Stimulated activated effector memory CD8-positive, alpha-beta T cell treated with anti-CD3 and anti-CD28 coated beads, Interleukin-12 subunit alpha, Interleukin-12 subunit beta, amount 100 ng/mL, for 72 hours (primary cell): ENCODE measurements at regions not wholly inside any gene's neighbourhood (a gene's known extent, or its start where the extent isn't known, plus 50 kb on each side); places are given as distances from the start of the nearest gene placed in this dataset.

Source experiments
- ATAC-seq: fragments of 150-1000 bp; cut with Tn5 transposase; 2 replicates; pipeline ENCODE4 v1.10.0; 2021
- DNase-seq, 2 donors: peaks; one replicate each; pipeline ENCODE4 v3.0.0; 2021 to 2022; ENCODE audit warnings: low spot score in 2 of 2
- H3K27ac Mint-ChIP-seq: one replicate; pipeline ENCODE4 v1.8.0; 2022; ENCODE audit warnings: mild to moderate bottlenecking, mixed read lengths
- H3K36me3 Mint-ChIP-seq: one replicate; pipeline ENCODE4 v1.8.0; 2022; ENCODE audit warnings: mild to moderate bottlenecking, mixed read lengths
- H3K4me1 Mint-ChIP-seq: one replicate; pipeline ENCODE4 v1.8.0; 2022; ENCODE audit warnings: mixed read lengths
- H3K4me3 Mint-ChIP-seq: one replicate; pipeline ENCODE4 v1.8.0; 2022; ENCODE audit warnings: mild to moderate bottlenecking, mixed read lengths
- H3K9me3 Mint-ChIP-seq: one replicate; pipeline ENCODE4 v1.8.0; 2022; ENCODE audit warnings: mixed read lengths

- Mint-ChIP-seq H3K4me3 (no peak overlapping the region), H3K4me1 (no peaks in the 10 kb centered on the region), H3K27ac (no peak overlapping the region), H3K36me3 (no peaks in the 10 kb centered on the region), H3K9me3 (peaks cover 20% of the 10 kb centered on the region)
- DNase-seq (no peak), ATAC-seq (no peak)
Observed at GRCh38 chr5:18079831-18080230, 445.6 kb downstream of the TAF11L14 start.

GRCh38 chr5:18088020-18088579 is 453.8 kb downstream of the TAF11L14 start:
- DNase-seq, result no peak
- ATAC-seq, result no peak
- Mint-ChIP-seq H3K27ac (no peak overlapping the region), H3K9me3 (peaks cover 21% of the 10 kb centered on the region), H3K4me3 (no peak overlapping the region), H3K4me1 (no peaks in the 10 kb centered on the region), H3K36me3 (no peaks in the 10 kb centered on the region)

- Mint-ChIP-seq H3K9me3 (peaks cover 19% of the 10 kb centered on the region), H3K4me3 (no peak overlapping the region), H3K4me1 (no peaks in the 10 kb centered on the region), H3K36me3 (no peaks in the 10 kb centered on the region), H3K27ac (no peak overlapping the region)
- ATAC-seq (no peak), DNase-seq (no peak)
Observed at GRCh38 chr5:18090177-18090576, 455.9 kb downstream of the TAF11L14 start.

- H3K36me3 Mint-ChIP-seq, result no peaks in the 10 kb centered on the region
- ATAC-seq (no peak), DNase-seq (no peak)
- H3K27ac Mint-ChIP-seq, result no peak overlapping the region
- H3K9me3 Mint-ChIP-seq, result peaks cover 19% of the 10 kb centered on the region
- H3K4me1 Mint-ChIP-seq, result no peaks in the 10 kb centered on the region
- no peak overlapping the region for H3K4me3 Mint-ChIP-seq
Observed at GRCh38 chr5:18091142-18091541, 456.9 kb downstream of the TAF11L14 start.

- peaks cover 23% of the 10 kb centered on the region for H3K9me3 Mint-ChIP-seq
- ATAC-seq, result no peak
- no peak overlapping the region for H3K27ac Mint-ChIP-seq
- H3K4me3 Mint-ChIP-seq, result no peak overlapping the region
- no peaks in the 10 kb centered on the region for H3K4me1 Mint-ChIP-seq
- DNase-seq, result no peak
- no peaks in the 10 kb centered on the region for H3K36me3 Mint-ChIP-seq
Observed at GRCh38 chr5:18091758-18092157, 457.5 kb downstream of the TAF11L14 start.

- no peak overlapping the region for H3K27ac Mint-ChIP-seq
- no peak overlapping the region for H3K4me3 Mint-ChIP-seq
- DNase-seq (no peak), ATAC-seq (no peak)
- peaks cover 11% of the 10 kb centered on the region for H3K9me3 Mint-ChIP-seq
- no peaks in the 10 kb centered on the region for H3K36me3 Mint-ChIP-seq
- no peaks in the 10 kb centered on the region for H3K4me1 Mint-ChIP-seq
Observed at GRCh38 chr5:18095061-18095460, 460.8 kb downstream of the TAF11L14 start.

GRCh38 chr5:18097817-18098216 is 463.6 kb downstream of the TAF11L14 start:
- H3K9me3 Mint-ChIP-seq, result peaks cover 12% of the 10 kb centered on the region
- H3K27ac Mint-ChIP-seq, result no peak overlapping the region
- DNase-seq (no peak), ATAC-seq (no peak)
- no peaks in the 10 kb centered on the region for H3K4me1 Mint-ChIP-seq
- no peaks in the 10 kb centered on the region for H3K36me3 Mint-ChIP-seq
- H3K4me3 Mint-ChIP-seq, result no peak overlapping the region

- no peak for ATAC-seq
- H3K4me1 Mint-ChIP-seq, result no peaks in the 10 kb centered on the region
- no peak for DNase-seq
- no peak overlapping the region for H3K4me3 Mint-ChIP-seq
- H3K27ac Mint-ChIP-seq, result no peak overlapping the region
- peaks cover 9% of the 10 kb centered on the region for H3K9me3 Mint-ChIP-seq
- H3K36me3 Mint-ChIP-seq, result no peaks in the 10 kb centered on the region
Observed at GRCh38 chr5:18098691-18099090, 464.4 kb downstream of the TAF11L14 start.

GRCh38 chr5:18099261-18099660 is 465.0 kb downstream of the TAF11L14 start:
- no peak overlapping the region for H3K4me3 Mint-ChIP-seq
- DNase-seq, result no peak
- H3K9me3 Mint-ChIP-seq, result peaks cover 9% of the 10 kb centered on the region
- no peaks in the 10 kb centered on the region for H3K36me3 Mint-ChIP-seq
- no peaks in the 10 kb centered on the region for H3K4me1 Mint-ChIP-seq
- no peak overlapping the region for H3K27ac Mint-ChIP-seq
- no peak for ATAC-seq

- Mint-ChIP-seq H3K4me1 (no peaks in the 10 kb centered on the region), H3K36me3 (no peaks in the 10 kb centered on the region), H3K27ac (no peak overlapping the region), H3K9me3 (peaks cover 6% of the 10 kb centered on the region), H3K4me3 (no peak overlapping the region)
- no peak for DNase-seq
- no peak for ATAC-seq
Observed at GRCh38 chr5:18101532-18101931, 467.3 kb downstream of the TAF11L14 start.

- DNase-seq (no peak), ATAC-seq (no peak)
- no peak overlapping the region for H3K4me3 Mint-ChIP-seq
- no peaks in the 10 kb centered on the region for H3K4me1 Mint-ChIP-seq
- no peak overlapping the region for H3K27ac Mint-ChIP-seq
- H3K9me3 Mint-ChIP-seq, result peaks cover 9% of the 10 kb centered on the region
- H3K36me3 Mint-ChIP-seq, result no peaks in the 10 kb centered on the region
Observed at GRCh38 chr5:18102733-18103132, 468.5 kb downstream of the TAF11L14 start.

- H3K9me3 Mint-ChIP-seq, result peaks cover 11% of the 10 kb centered on the region
- no peak overlapping the region for H3K27ac Mint-ChIP-seq
- H3K4me1 Mint-ChIP-seq, result no peaks in the 10 kb centered on the region
- ATAC-seq (no peak), DNase-seq (no peak)
- H3K4me3 Mint-ChIP-seq, result no peak overlapping the region
- H3K36me3 Mint-ChIP-seq, result no peaks in the 10 kb centered on the region
Observed at GRCh38 chr5:18105449-18105848, 471.2 kb downstream of the TAF11L14 start.

GRCh38 chr5:18111906-18112465 is 477.7 kb downstream of the TAF11L14 start:
- ATAC-seq (no peak), DNase-seq (no peak)
- no peak overlapping the region for H3K4me3 Mint-ChIP-seq
- no peaks in the 10 kb centered on the region for H3K36me3 Mint-ChIP-seq
- H3K4me1 Mint-ChIP-seq, result no peaks in the 10 kb centered on the region
- no peak overlapping the region for H3K27ac Mint-ChIP-seq
- H3K9me3 Mint-ChIP-seq, result peaks cover 25% of the 10 kb centered on the region

- peaks cover 27% of the 10 kb centered on the region for H3K9me3 Mint-ChIP-seq
- H3K4me1 Mint-ChIP-seq, result no peaks in the 10 kb centered on the region
- no peak for ATAC-seq
- H3K27ac Mint-ChIP-seq, result no peak overlapping the region
- H3K36me3 Mint-ChIP-seq, result no peaks in the 10 kb centered on the region
- no peak for DNase-seq
- no peak overlapping the region for H3K4me3 Mint-ChIP-seq
Observed at GRCh38 chr5:18113721-18114120, 479.5 kb downstream of the TAF11L14 start.

GRCh38 chr5:18114151-18114757 is 480.0 kb downstream of the TAF11L14 start:
- Mint-ChIP-seq H3K27ac (no peak overlapping the region), H3K4me1 (no peaks in the 10 kb centered on the region), H3K4me3 (no peak overlapping the region), H3K36me3 (no peaks in the 10 kb centered on the region), H3K9me3 (peaks cover 30% of the 10 kb centered on the region)
- ATAC-seq, result no peak
- no peak for DNase-seq

GRCh38 chr5:18117968-18118367 is 483.7 kb downstream of the TAF11L14 start:
- H3K4me3 Mint-ChIP-seq, result no peak overlapping the region
- no peak overlapping the region for H3K27ac Mint-ChIP-seq
- H3K9me3 Mint-ChIP-seq, result peaks cover 35% of the 10 kb centered on the region
- DNase-seq (no peak), ATAC-seq (no peak)
- no peaks in the 10 kb centered on the region for H3K36me3 Mint-ChIP-seq
- H3K4me1 Mint-ChIP-seq, result no peaks in the 10 kb centered on the region
